ENCODE measurements at regions not wholly inside any gene's neighbourhood (a gene's known extent, or its start where the extent isn't known, plus 50 kb on each side); places are given as distances from the start of the nearest gene placed in this dataset.

DNA sequence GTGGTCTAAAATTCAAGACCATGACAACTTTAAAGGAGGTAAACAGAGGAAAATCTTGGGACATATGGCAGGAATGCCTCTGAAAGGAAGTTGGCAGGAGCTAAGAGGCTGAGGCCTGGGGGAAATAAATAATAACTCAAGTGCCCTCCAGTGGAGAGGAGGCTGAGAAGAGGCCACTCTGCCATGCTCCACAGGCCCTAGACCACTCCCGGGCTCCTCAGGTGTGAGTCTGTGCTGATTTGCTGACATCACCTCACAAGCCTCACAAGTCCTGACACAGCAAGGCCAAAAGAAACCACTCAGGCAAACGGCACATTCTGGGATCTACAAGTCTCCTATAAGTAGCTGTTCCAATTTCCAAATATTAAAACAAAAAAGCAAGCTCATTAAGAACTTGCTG is 91.0 kb upstream of the RIPOR2 start:
- TF ChIP-seq CSDC2 (CRISPR knock-in tag; IDR thresholded peaks at IDR 0.05) = no peak
- TF ChIP-seq ARNTL (CRISPR knock-in tag; IDR thresholded peaks at IDR 0.05; ENCODE audit: borderline replicate concordance, low read depth) = no peak
- TF ChIP-seq CREB5 (CRISPR knock-in tag; IDR thresholded peaks at IDR 0.05; ENCODE audit: low read depth) = no peak
- TF ChIP-seq TOX (CRISPR knock-in tag; IDR thresholded peaks at IDR 0.05; ENCODE audit: borderline replicate concordance) = no peak
- TF ChIP-seq BACH2 (CRISPR knock-in tag; IDR thresholded peaks at IDR 0.05; ENCODE audit: borderline replicate concordance) = no peak
- no peak for TF ChIP-seq ZNF8 (CRISPR knock-in tag; IDR thresholded peaks at IDR 0.05)
- no peak for TF ChIP-seq TCF4 (CRISPR knock-in tag; IDR thresholded peaks at IDR 0.05; ENCODE audit: borderline replicate concordance)
- TF ChIP-seq ZFP30 (CRISPR knock-in tag; IDR thresholded peaks at IDR 0.05) = no peak
- TF ChIP-seq POU6F1 (CRISPR knock-in tag; IDR thresholded peaks at IDR 0.05; ENCODE audit: borderline replicate concordance, low read depth) = no peak
- no peak for TF ChIP-seq PPARA (CRISPR knock-in tag; IDR thresholded peaks at IDR 0.05; ENCODE audit: borderline replicate concordance)
- no peak for TF ChIP-seq ESRRG (CRISPR knock-in tag; IDR thresholded peaks at IDR 0.05)
- TF ChIP-seq, protein P1, sequence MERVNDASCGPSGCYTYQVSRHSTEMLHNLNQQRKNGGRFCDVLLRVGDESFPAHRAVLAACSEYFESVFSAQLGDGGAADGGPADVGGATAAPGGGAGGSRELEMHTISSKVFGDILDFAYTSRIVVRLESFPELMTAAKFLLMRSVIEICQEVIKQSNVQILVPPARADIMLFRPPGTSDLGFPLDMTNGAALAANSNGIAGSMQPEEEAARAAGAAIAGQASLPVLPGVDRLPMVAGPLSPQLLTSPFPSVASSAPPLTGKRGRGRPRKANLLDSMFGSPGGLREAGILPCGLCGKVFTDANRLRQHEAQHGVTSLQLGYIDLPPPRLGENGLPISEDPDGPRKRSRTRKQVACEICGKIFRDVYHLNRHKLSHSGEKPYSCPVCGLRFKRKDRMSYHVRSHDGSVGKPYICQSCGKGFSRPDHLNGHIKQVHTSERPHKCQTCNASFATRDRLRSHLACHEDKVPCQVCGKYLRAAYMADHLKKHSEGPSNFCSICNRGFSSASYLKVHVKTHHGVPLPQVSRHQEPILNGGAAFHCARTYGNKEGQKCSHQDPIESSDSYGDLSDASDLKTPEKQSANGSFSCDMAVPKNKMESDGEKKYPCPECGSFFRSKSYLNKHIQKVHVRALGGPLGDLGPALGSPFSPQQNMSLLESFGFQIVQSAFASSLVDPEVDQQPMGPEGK (CRISPR knock-in tag; IDR thresholded peaks at IDR 0.05; ENCODE audit: borderline replicate concordance) = no peak
- TF ChIP-seq SNAI2 (CRISPR knock-in tag; IDR thresholded peaks at IDR 0.05) = no peak

All from SK-N-SH treated with all-trans-retinoic acid at 6 μM for 48 hours (cell line).